Esophagus muscularis mucosa (tissue), 4 donors: ENCODE measurements at regions not wholly inside any gene's neighbourhood (a gene's known extent, or its start where the extent isn't known, plus 50 kb on each side); places are given as distances from the start of the nearest gene placed in this dataset.

Source experiments
- EP300 ChIP-seq: sonication (generic); formaldehyde crosslinking; IDR thresholded peaks from one replicate; pipeline ENCODE4 v1.6.1; 2017; ENCODE audit warnings: antibody characterized with exemption
- POLR2A ChIP-seq: fragments of 450-650 bp; IDR thresholded peaks from one replicate; pipeline ENCODE4 v1.6.1; 2017; ENCODE audit warnings: antibody characterized with exemption, moderate library complexity, mild to moderate bottlenecking, low read depth
- POLR2AphosphoS5 ChIP-seq, 2 donors: sonication (generic); formaldehyde crosslinking; IDR thresholded peaks; one replicate each; pipeline ENCODE4 v1.6.1; 2017; ENCODE audit warnings: antibody characterized with exemption in 2 of 2
- TF ChIP-seq, protein P1 (sequence below), 3 experiments: fragments of 200-600 bp in 2 of 3; fragments of 450-650 bp in 1 of 3; sonication (generic) in 2 of 3; IDR thresholded peaks; one replicate each; pipeline ENCODE4 v1.5.1; 2017 to 2019; ENCODE audit warnings: antibody characterized with exemption in 3 of 3, mild to moderate bottlenecking in 2 of 3, moderate library complexity in 1 of 3

- TF ChIP-seq, protein P1, sequence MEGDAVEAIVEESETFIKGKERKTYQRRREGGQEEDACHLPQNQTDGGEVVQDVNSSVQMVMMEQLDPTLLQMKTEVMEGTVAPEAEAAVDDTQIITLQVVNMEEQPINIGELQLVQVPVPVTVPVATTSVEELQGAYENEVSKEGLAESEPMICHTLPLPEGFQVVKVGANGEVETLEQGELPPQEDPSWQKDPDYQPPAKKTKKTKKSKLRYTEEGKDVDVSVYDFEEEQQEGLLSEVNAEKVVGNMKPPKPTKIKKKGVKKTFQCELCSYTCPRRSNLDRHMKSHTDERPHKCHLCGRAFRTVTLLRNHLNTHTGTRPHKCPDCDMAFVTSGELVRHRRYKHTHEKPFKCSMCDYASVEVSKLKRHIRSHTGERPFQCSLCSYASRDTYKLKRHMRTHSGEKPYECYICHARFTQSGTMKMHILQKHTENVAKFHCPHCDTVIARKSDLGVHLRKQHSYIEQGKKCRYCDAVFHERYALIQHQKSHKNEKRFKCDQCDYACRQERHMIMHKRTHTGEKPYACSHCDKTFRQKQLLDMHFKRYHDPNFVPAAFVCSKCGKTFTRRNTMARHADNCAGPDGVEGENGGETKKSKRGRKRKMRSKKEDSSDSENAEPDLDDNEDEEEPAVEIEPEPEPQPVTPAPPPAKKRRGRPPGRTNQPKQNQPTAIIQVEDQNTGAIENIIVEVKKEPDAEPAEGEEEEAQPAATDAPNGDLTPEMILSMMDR (IDR thresholded peaks at IDR 0.05): no peak
- no peak for TF ChIP-seq POLR2A
- TF ChIP-seq POLR2AphosphoS5 (IDR thresholded peaks at IDR 0.05): no peak
- TF ChIP-seq EP300: no peak
Measured at GRCh38 chr2:217096474-217097225, 236.8 kb upstream of the TNP1 start.
